Endothelial cell of umbilical vein (primary cell): ENCODE measurements at regions not wholly inside any gene's neighbourhood (a gene's known extent, or its start where the extent isn't known, plus 50 kb on each side); places are given as distances from the start of the nearest gene placed in this dataset.

Source experiments
- CTCF ChIP-seq, 2 donors: IDR thresholded peaks; 1 replicate in 1 of 2; 2 replicates in 1 of 2; pipeline ENCODE4 v1.5.1; 2011; ENCODE audit warnings: low read length in 2 of 2, mild to moderate bottlenecking in 2 of 2, moderate library complexity in 2 of 2, control low read depth in 1 of 2, inconsistent platforms in 1 of 2, low read depth in 1 of 2; ENCODE audit not compliant: insufficient read depth in 1 of 2; ENCODE audit errors: extremely low read depth in 1 of 2
- POLR2A ChIP-seq: IDR thresholded peaks from 2 replicates; pipeline ENCODE4 v1.6.1; 2012; ENCODE audit warnings: low read depth, mild to moderate bottlenecking, control low read depth, low read length

GRCh38 chr18:1252534-1252933 lies 347.9 kb downstream of the ADCYAP1 start:
- no peak for TF ChIP-seq CTCF (IDR thresholded peaks at IDR 0.05; ENCODE audit: extremely low read depth in 1 of 2, insufficient read depth in 1 of 2, low read depth in 1 of 2, low read length in 2 of 2)
- TF ChIP-seq POLR2A = no peak
